ENCODE measurements at regions not wholly inside any gene's neighbourhood (a gene's known extent, or its start where the extent isn't known, plus 50 kb on each side); places are given as distances from the start of the nearest gene placed in this dataset.

- no peak overlapping the region for H4K91ac ChIP-seq (replicated peaks; ENCODE audit: insufficient read length, low read length)
- H3K9ac ChIP-seq (replicated peaks in 1 of 4; ENCODE audit: extremely low read depth in 1 of 4, low read depth in 3 of 4, low read length in 3 of 4) = no peak overlapping the region
- 45% methylated on average over 4 of the region's 4 CpGs; no CpG with 5 or more reads in 1 of the 2 experiments for WGBS, 2 experiments (ENCODE audit: extremely low coverage in 1 of 2, insufficient coverage in 1 of 2, insufficient read length in 1 of 2, insufficient replicate concordance in 2 of 2, low coverage in 1 of 2, low lambda C conversion rate in 2 of 2, missing lambda C conversion rate in 1 of 2)
- H2BK15ac ChIP-seq (ENCODE audit: low read length) = no peak overlapping the region
- CTCF ChIA-PET (ENCODE audit: partially characterized antibody) = interaction anchor here (1.7 to 2.0 kb wide), 2 partner anchors 10 to 29 kb away, joined by 4 to 6 read pairs; no protein-coding TSS in a partner anchor
- H3K79me2 ChIP-seq (ENCODE audit: control insufficient read depth in 1 of 2, insufficient read depth in 2 of 2, low read length in 2 of 2) = no peaks in the 10 kb centered on the region
- H3K79me1 ChIP-seq (ENCODE audit: low read depth, low read length) = no peaks in the 10 kb centered on the region
- DNase-seq (ENCODE audit: low read depth in 1 of 2, low spot score in 2 of 2) = no peak
- H4K8ac ChIP-seq (ENCODE audit: extremely low read depth, insufficient read depth, low read length) = no peak overlapping the region
- no peak for FAIRE-seq
- peaks cover 0 to 4% (median 2%) of the 10 kb centered on the region in 4 experiments; a peak in 4 of 7 replicates for H3K4me1 ChIP-seq (replicated peaks in 1 of 4; ENCODE audit: control insufficient read depth in 3 of 4, insufficient read depth in 4 of 4, low read length in 3 of 4)
- no peak overlapping the region for H4K5ac ChIP-seq (ENCODE audit: insufficient read length, low read depth, low read length)
- H2BK120ac ChIP-seq (replicated peaks; ENCODE audit: low read depth, low read length) = no peak overlapping the region
- no peak overlapping the region for H3K23ac ChIP-seq (ENCODE audit: insufficient read length)
- H3K9me3 ChIP-seq (ENCODE audit: insufficient read depth in 2 of 2, low read depth in 1 of 2, low read length in 1 of 2) = no peaks in the 10 kb centered on the region
- H3K36me3 ChIP-seq (ENCODE audit: control insufficient read depth in 2 of 4, insufficient read depth in 4 of 4, low read length in 3 of 4) = no peaks in the 10 kb centered on the region
- no peak overlapping the region for H2BK20ac ChIP-seq (ENCODE audit: low read length)
- no peaks in the 10 kb centered on the region for H3K27me3 ChIP-seq (replicated peaks in 1 of 4; ENCODE audit: control insufficient read depth in 3 of 4, extremely low read depth in 1 of 4, insufficient read depth in 3 of 4, low read length in 3 of 4)
- TF ChIP-seq TEAD4 (IDR thresholded peaks at IDR 0.05; ENCODE audit: low read depth, low read length) (no peak), SUZ12 (IDR thresholded peaks at IDR 0.05; ENCODE audit: low read length) (no peak), ASH2L (IDR thresholded peaks at IDR 0.05; ENCODE audit: low read length) (no peak), POU5F1 (IDR thresholded peaks at IDR 0.05; ENCODE audit: low read depth, low read length) (no peak), SP2 (IDR thresholded peaks at IDR 0.05; ENCODE audit: low read length) (no peak), SIN3A (conservative IDR thresholded peaks at IDR 0.05 in 1 of 2, IDR thresholded peaks at IDR 0.05 in 1 of 2; ENCODE audit: low read depth in 1 of 2, low read length in 2 of 2) (no peak), GABPA (IDR thresholded peaks at IDR 0.05; ENCODE audit: borderline replicate concordance, insufficient read depth, low read length) (no peak), EGR1 (IDR thresholded peaks at IDR 0.05; ENCODE audit: borderline replicate concordance, low read depth, low read length) (no peak), CBX5 (IDR thresholded peaks at IDR 0.05; ENCODE audit: low read depth, low read length) (no peak), TBP (IDR thresholded peaks at IDR 0.05; ENCODE audit: low read depth, low read length) (no peak), BACH1 (IDR thresholded peaks at IDR 0.05; ENCODE audit: low read length) (no peak)
- TF ChIP-seq, protein P1, sequence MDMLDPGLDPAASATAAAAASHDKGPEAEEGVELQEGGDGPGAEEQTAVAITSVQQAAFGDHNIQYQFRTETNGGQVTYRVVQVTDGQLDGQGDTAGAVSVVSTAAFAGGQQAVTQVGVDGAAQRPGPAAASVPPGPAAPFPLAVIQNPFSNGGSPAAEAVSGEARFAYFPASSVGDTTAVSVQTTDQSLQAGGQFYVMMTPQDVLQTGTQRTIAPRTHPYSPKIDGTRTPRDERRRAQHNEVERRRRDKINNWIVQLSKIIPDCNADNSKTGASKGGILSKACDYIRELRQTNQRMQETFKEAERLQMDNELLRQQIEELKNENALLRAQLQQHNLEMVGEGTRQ (IDR thresholded peaks at IDR 0.05; ENCODE audit: low read length) = no peak
- H3K14ac ChIP-seq (ENCODE audit: insufficient read length) = no peak overlapping the region
- H3K56ac ChIP-seq (replicated peaks; ENCODE audit: insufficient read length, low read depth, low read length) = no peak overlapping the region
- no peak overlapping the region for H3K18ac ChIP-seq (ENCODE audit: extremely low read depth, low read length)
- H3K4me2 ChIP-seq (ENCODE audit: insufficient read depth in 1 of 2, low read depth in 2 of 2, low read length in 2 of 2) = no peak overlapping the region
- no peaks in the 10 kb centered on the region for H3K23me2 ChIP-seq (ENCODE audit: low read depth, low read length)
- H3K4me3 ChIP-seq (ENCODE audit: extremely low read depth in 1 of 4, insufficient read depth in 2 of 4, low read depth in 3 of 4, low read length in 4 of 4) = no peak overlapping the region
- no peak overlapping the region for H2AFZ ChIP-seq (ENCODE audit: low read length)
- no peak overlapping the region for H2AK5ac ChIP-seq (ENCODE audit: low read depth, low read length)
- H2BK5ac ChIP-seq (ENCODE audit: low read depth, low read length) = no peak overlapping the region
- POLR2A ChIA-PET (ENCODE audit: partially characterized antibody) = no interaction called here
- no peak overlapping the region for H3K4ac ChIP-seq (replicated peaks; ENCODE audit: insufficient read length, low read depth, low read length)
- H2BK12ac ChIP-seq (ENCODE audit: low read depth, low read length) = no peak overlapping the region
- H3K27ac ChIP-seq (ENCODE audit: low read depth, low read length) = no peak overlapping the region
- H4K20me1 ChIP-seq (replicated peaks in 1 of 2; ENCODE audit: control insufficient read depth in 1 of 2, insufficient read depth in 2 of 2, low read length in 2 of 2) = no peaks in the 10 kb centered on the region
Measured at GRCh38 chr13:78777396-78777795, 118.4 kb upstream of the OBI1 start.

Measured in H1 (cell line).